ENCODE measurements at regions not wholly inside any gene's neighbourhood (a gene's known extent, or its start where the extent isn't known, plus 50 kb on each side); places are given as distances from the start of the nearest gene placed in this dataset.

- Histone ChIP-seq H3K27me3 (ENCODE audit: insufficient read depth, low read depth, low read length) (no peaks in the 10 kb centered on the region), H3K36me3 (ENCODE audit: insufficient read depth, low read length) (no peaks in the 10 kb centered on the region), H3K9ac (ENCODE audit: low read length) (no peak overlapping the region), H3F3A (ENCODE audit: insufficient read depth, low read length, poor library complexity, severe bottlenecking) (no peaks in the 10 kb centered on the region), H2AFZ (ENCODE audit: low read depth, low read length) (no peak overlapping the region), H3K9me2 (ENCODE audit: insufficient read depth, low read length) (no peaks in the 10 kb centered on the region), H3K4me2 (ENCODE audit: low read length) (no peak overlapping the region), H4K20me1 (ENCODE audit: insufficient read depth) (no peaks in the 10 kb centered on the region), H3K9me3 (ENCODE audit: low read length) (no peaks in the 10 kb centered on the region), H3K79me2 (replicated peaks; ENCODE audit: insufficient read depth, low read length) (no peaks in the 10 kb centered on the region), H3K27ac (ENCODE audit: low read length) (no peak overlapping the region), H3K4me3 (ENCODE audit: low read length) (no peak overlapping the region)
- TF ChIP-seq MXI1 (conservative IDR thresholded peaks at IDR 0.05; ENCODE audit: poor library complexity, severe bottlenecking) (no peak), CTCF (IDR thresholded peaks at IDR 0.05; ENCODE audit: poor library complexity, severe bottlenecking) (no peak), POLR2AphosphoS5 (IDR thresholded peaks at IDR 0.05) (no peak), SMC3 (conservative IDR thresholded peaks at IDR 0.05; ENCODE audit: poor library complexity) (no peak), RAD21 (conservative IDR thresholded peaks at IDR 0.05) (no peak), REST (IDR thresholded peaks at IDR 0.05; ENCODE audit: borderline replicate concordance) (no peak), TAF1 (IDR thresholded peaks at IDR 0.05; ENCODE audit: low read depth) (no peak), EP300 (conservative IDR thresholded peaks at IDR 0.05; ENCODE audit: poor library complexity, severe bottlenecking) (no peak)
Measured at GRCh38 chr2:165024199-165024598, 68.9 kb upstream of the SLC38A11 start.

GRCh38 chr2:165022781-165023180 is 67.5 kb upstream of the SLC38A11 start:
- no peak overlapping the region for H3K27ac ChIP-seq (ENCODE audit: low read length)

More at GRCh38 chr2:165022781-165023180, 67.5 kb upstream of the SLC38A11 start:
- no peaks in the 10 kb centered on the region for H3K79me2 ChIP-seq (replicated peaks; ENCODE audit: insufficient read depth, low read length)
- H3K36me3 ChIP-seq (ENCODE audit: insufficient read depth, low read length): no peaks in the 10 kb centered on the region
- H3K9me2 ChIP-seq (ENCODE audit: insufficient read depth, low read length): no peaks in the 10 kb centered on the region
- H2AFZ ChIP-seq (ENCODE audit: low read depth, low read length): no peak overlapping the region
- H4K20me1 ChIP-seq (ENCODE audit: insufficient read depth): no peaks in the 10 kb centered on the region
- TF ChIP-seq RAD21 (conservative IDR thresholded peaks at IDR 0.05): no peak
- TF ChIP-seq POLR2AphosphoS5 (IDR thresholded peaks at IDR 0.05): no peak
- no peak for TF ChIP-seq MXI1 (conservative IDR thresholded peaks at IDR 0.05; ENCODE audit: poor library complexity, severe bottlenecking)
- no peak for TF ChIP-seq EP300 (conservative IDR thresholded peaks at IDR 0.05; ENCODE audit: poor library complexity, severe bottlenecking)
- no peak for TF ChIP-seq TAF1 (IDR thresholded peaks at IDR 0.05; ENCODE audit: low read depth)
- TF ChIP-seq CTCF (IDR thresholded peaks at IDR 0.05; ENCODE audit: poor library complexity, severe bottlenecking): no peak
- TF ChIP-seq EZH2 (IDR thresholded peaks at IDR 0.05; ENCODE audit: borderline replicate concordance, insufficient read depth, low read length, poor library complexity, severe bottlenecking): no peak
- no peak for TF ChIP-seq REST (IDR thresholded peaks at IDR 0.05; ENCODE audit: borderline replicate concordance)
- no peak for TF ChIP-seq SMC3 (conservative IDR thresholded peaks at IDR 0.05; ENCODE audit: poor library complexity)
- no peaks in the 10 kb centered on the region for H3F3A ChIP-seq (ENCODE audit: insufficient read depth, low read length, poor library complexity, severe bottlenecking)
- no peak overlapping the region for H3K9ac ChIP-seq (ENCODE audit: low read length)
- no peaks in the 10 kb centered on the region for H3K9me3 ChIP-seq (ENCODE audit: low read length)
- H3K27me3 ChIP-seq (ENCODE audit: insufficient read depth, low read depth, low read length): no peaks in the 10 kb centered on the region
- H3K4me2 ChIP-seq (ENCODE audit: low read length): no peak overlapping the region
- H3K4me3 ChIP-seq (ENCODE audit: low read length): no peak overlapping the region
